Gastroesophageal sphincter (tissue), 4 donors: ENCODE measurements at regions not wholly inside any gene's neighbourhood (a gene's known extent, or its start where the extent isn't known, plus 50 kb on each side); places are given as distances from the start of the nearest gene placed in this dataset.

Experiments used
- ATAC-seq: fragments of 150-250 bp; one replicate; pipeline ENCODE4 v1.9.1; 2016; ENCODE audit warnings: mild to moderate bottlenecking, moderate library complexity
- H3K27ac ChIP-seq, 4 donors: fragments of 200-600 bp; sonication (generic) in 3 of 4; 1 replicate in 3 of 4; 2 replicates in 1 of 4; pipeline ENCODE4 v1.5.1; 2016 to 2019
- H3K27me3 ChIP-seq: fragments of 200-600 bp; sonication (generic); one replicate; pipeline ENCODE4 v1.5.1; 2019
- H3K36me3 ChIP-seq, 2 donors: fragments of 200-600 bp; sonication (generic); one replicate each; pipeline ENCODE4 v1.5.1; 2019; ENCODE audit warnings: control low read depth in 1 of 2
- H3K4me1 ChIP-seq, 3 donors: fragments of 200-600 bp; sonication (generic); 1 replicate in 2 of 3; 2 replicates in 1 of 3; pipeline ENCODE4 v1.5.1; 2016 to 2019; ENCODE audit warnings: control low read depth in 2 of 3
- H3K4me3 ChIP-seq, 2 donors: fragments of 200-600 bp; sonication (generic); one replicate each; pipeline ENCODE4 v1.5.1; 2019; ENCODE audit warnings: mild to moderate bottlenecking in 1 of 2, moderate library complexity in 1 of 2
- H3K9me3 ChIP-seq, 3 donors: fragments of 200-600 bp; sonication (generic); one replicate each; pipeline ENCODE4 v1.5.1; 2017 to 2019; ENCODE audit warnings: control low read depth in 2 of 3
- EP300 ChIP-seq: sonication (generic); formaldehyde crosslinking; IDR thresholded peaks from one replicate; pipeline ENCODE4 v1.6.1; 2017; ENCODE audit warnings: antibody characterized with exemption, mild to moderate bottlenecking
- POLR2A ChIP-seq, 2 donors: fragments of 450-650 bp; IDR thresholded peaks; one replicate each; pipeline ENCODE4 v1.6.1; 2017; ENCODE audit warnings: antibody characterized with exemption in 2 of 2, mild to moderate bottlenecking in 2 of 2, moderate library complexity in 1 of 2
- POLR2AphosphoS5 ChIP-seq: sonication (generic); formaldehyde crosslinking; IDR thresholded peaks from one replicate; pipeline ENCODE4 v1.6.1; 2017; ENCODE audit warnings: antibody characterized with exemption
- WGBS, 2 donors: methylation state at CpG; one replicate each; pipeline ENCODE4 v1.1.5; 2018; ENCODE audit warnings: low coverage in 1 of 2; 5-methylcytosine and 5-hydroxymethylcytosine counted together
- TF ChIP-seq, protein P1 (sequence below), 4 experiments: fragments of 200-600 bp in 2 of 4; fragments of 450-650 bp in 2 of 4; sonication (generic) in 1 of 4; IDR thresholded peaks; one replicate each; pipeline ENCODE4 v1.5.1; 2017 to 2019; ENCODE audit warnings: antibody characterized with exemption in 4 of 4, mild to moderate bottlenecking in 2 of 4, moderate library complexity in 2 of 4

DNA sequence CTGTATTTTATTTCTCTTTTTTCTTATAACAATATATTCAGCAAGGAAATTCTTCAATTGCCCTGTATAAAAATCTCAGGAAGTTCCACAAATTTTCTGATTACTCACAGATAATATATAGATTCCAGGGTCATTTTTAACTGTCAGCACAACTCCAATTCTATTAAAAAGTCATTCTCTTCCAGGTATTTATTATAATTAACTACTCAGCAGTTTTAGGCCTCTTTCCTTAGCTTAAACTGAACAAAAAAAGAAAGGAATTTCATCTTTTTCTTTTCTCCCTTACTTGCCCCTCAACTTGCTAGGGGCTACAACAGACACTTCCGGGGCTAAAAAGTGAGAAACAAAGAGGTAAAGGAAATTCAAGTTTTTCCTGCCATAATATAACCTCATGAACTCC lies 358.9 kb upstream of the LRATD1 start:
- Histone ChIP-seq H3K27ac (no peak overlapping the region), H3K36me3 (no peaks in the 10 kb centered on the region), H3K4me1 (no peaks in the 10 kb centered on the region), H3K4me3 (no peak overlapping the region), H3K9me3 (peaks cover 0 to 10% (median 0%) of the 10 kb centered on the region in 3 donors), H3K27me3 (no peaks in the 10 kb centered on the region)
- no peak for ATAC-seq
- 57 to 73% methylated on average over 1 of the region's 1 CpG for WGBS, 2 donors
- TF ChIP-seq POLR2AphosphoS5 (no peak), EP300 (no peak), POLR2A (IDR thresholded peaks at IDR 0.05) (no peak)
- TF ChIP-seq, protein P1, sequence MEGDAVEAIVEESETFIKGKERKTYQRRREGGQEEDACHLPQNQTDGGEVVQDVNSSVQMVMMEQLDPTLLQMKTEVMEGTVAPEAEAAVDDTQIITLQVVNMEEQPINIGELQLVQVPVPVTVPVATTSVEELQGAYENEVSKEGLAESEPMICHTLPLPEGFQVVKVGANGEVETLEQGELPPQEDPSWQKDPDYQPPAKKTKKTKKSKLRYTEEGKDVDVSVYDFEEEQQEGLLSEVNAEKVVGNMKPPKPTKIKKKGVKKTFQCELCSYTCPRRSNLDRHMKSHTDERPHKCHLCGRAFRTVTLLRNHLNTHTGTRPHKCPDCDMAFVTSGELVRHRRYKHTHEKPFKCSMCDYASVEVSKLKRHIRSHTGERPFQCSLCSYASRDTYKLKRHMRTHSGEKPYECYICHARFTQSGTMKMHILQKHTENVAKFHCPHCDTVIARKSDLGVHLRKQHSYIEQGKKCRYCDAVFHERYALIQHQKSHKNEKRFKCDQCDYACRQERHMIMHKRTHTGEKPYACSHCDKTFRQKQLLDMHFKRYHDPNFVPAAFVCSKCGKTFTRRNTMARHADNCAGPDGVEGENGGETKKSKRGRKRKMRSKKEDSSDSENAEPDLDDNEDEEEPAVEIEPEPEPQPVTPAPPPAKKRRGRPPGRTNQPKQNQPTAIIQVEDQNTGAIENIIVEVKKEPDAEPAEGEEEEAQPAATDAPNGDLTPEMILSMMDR (IDR thresholded peaks at IDR 0.05): no peak

DNA sequence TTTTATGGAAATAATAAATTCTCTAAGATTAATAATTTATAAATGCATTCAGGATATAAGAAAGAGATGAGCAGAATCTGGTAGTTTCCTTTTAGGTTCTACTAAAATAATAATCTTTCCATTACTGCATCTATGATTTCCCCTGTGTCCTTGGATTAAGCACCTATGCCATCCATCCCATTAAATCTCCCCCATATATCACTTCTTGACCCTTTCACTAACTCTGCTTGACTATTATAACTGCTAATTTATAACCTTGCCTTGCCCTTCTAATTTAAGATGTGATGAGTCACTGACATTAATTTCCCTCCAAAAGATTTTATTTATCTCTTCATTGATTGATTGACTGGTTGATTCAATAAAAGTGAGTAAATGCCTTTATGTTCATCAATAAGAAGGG lies 348.3 kb upstream of the LRATD1 start:
- H3K4me3 ChIP-seq: no peak overlapping the region
- no peaks in the 10 kb centered on the region for H3K27me3 ChIP-seq
- H3K4me1 ChIP-seq: no peaks in the 10 kb centered on the region
- ATAC-seq: no peak
- TF ChIP-seq POLR2A (IDR thresholded peaks at IDR 0.05): no peak
- TF ChIP-seq, protein P1 (IDR thresholded peaks at IDR 0.05): no peak
- no peak for TF ChIP-seq POLR2AphosphoS5
- no peak for TF ChIP-seq EP300
- no peaks in the 10 kb centered on the region for H3K36me3 ChIP-seq
- no peaks in the 10 kb centered on the region for H3K9me3 ChIP-seq
- H3K27ac ChIP-seq: no peak overlapping the region

DNA sequence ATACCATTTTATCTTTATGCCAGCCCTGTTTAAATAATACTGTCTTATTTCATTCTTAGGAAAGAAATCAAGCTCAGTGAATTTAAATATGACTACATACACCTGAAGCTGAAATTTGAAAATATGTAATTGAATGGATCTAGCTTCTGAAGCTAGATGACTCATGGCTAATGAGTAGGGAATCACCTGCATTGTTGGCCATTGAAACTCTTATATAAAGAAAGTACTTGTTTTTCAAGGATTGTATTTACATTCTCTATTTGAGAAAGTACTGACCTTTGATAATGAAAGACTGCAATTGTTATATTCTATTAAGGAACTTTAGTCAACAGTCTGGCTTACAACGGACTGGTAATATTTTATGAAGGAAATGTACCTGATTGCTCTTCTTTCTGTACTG lies 346.7 kb upstream of the LRATD1 start:
- Histone ChIP-seq H3K36me3 (no peaks in the 10 kb centered on the region), H3K27ac (no peak overlapping the region), H3K4me3 (no peak overlapping the region), H3K4me1 (no peaks in the 10 kb centered on the region), H3K27me3 (no peaks in the 10 kb centered on the region), H3K9me3 (no peaks in the 10 kb centered on the region)
- ATAC-seq: no peak
- 50 to 64% methylated on average over 1 of the region's 1 CpG for WGBS, 2 donors
- TF ChIP-seq POLR2A (IDR thresholded peaks at IDR 0.05): no peak
- TF ChIP-seq EP300: no peak
- no peak for TF ChIP-seq POLR2AphosphoS5
- TF ChIP-seq, protein P1 (IDR thresholded peaks at IDR 0.05): no peak

DNA sequence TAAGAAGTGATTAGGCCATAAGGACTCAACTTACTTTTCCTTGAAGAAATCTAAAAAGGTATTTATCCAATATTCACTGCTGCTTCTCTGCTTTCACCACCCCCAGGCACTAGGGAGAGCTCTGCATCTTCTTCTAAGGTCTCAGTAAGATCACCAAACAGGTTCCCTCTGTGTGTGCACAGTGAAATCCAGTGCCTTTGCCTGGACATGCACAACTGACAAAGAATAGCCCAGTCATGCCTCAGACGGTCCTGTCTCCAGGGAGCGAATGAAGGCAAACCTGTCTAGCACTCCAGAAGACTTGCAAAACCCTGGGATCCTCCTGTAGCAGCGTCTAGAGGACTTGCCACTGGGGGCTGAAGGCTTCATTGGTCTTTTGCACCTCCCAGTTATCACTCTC lies 344.5 kb upstream of the LRATD1 start:
- ATAC-seq: no peak
- no peak overlapping the region for H3K27ac ChIP-seq
- TF ChIP-seq POLR2AphosphoS5 (no peak), POLR2A (IDR thresholded peaks at IDR 0.05) (no peak), EP300 (no peak)
- TF ChIP-seq, protein P1 (IDR thresholded peaks at IDR 0.05): no peak
- H3K4me1 ChIP-seq: no peaks in the 10 kb centered on the region
- H3K9me3 ChIP-seq: no peaks in the 10 kb centered on the region
- H3K36me3 ChIP-seq: no peaks in the 10 kb centered on the region
- no peak overlapping the region for H3K4me3 ChIP-seq
- WGBS, 2 donors: 69% methylated on average over 2 of the region's 3 CpGs; no CpG with 5 or more reads in 1 of the 2 donors
- H3K27me3 ChIP-seq: no peaks in the 10 kb centered on the region

DNA sequence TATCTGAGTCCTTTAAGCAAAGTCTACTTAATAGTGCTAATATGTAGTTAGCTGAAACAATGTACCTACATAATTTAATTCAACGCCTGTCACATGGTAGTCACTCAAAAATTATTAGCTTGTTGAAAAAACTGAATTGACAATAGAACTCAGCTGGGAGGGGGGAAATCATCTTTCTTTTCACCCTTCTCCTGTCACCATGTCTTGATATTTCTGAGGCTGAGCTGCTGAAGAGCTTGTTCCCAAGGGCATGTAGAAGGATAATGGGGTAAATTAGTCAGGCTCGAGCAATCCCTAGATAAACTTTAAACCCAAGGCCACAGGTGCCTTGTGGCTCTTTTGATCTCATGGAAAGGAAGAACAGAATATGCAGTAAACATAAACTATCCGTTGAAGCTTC lies 339.6 kb upstream of the LRATD1 start:
- WGBS, 2 donors: 35 to 57% methylated on average over 3 of the region's 3 CpGs
- Histone ChIP-seq H3K9me3 (no peaks in the 10 kb centered on the region), H3K36me3 (no peaks in the 10 kb centered on the region), H3K4me1 (no peaks in the 10 kb centered on the region), H3K4me3 (no peak overlapping the region), H3K27ac (no peak overlapping the region), H3K27me3 (no peaks in the 10 kb centered on the region)
- ATAC-seq: no peak
- TF ChIP-seq, protein P1 (IDR thresholded peaks at IDR 0.05): no peak
- TF ChIP-seq POLR2A (IDR thresholded peaks at IDR 0.05): no peak
- TF ChIP-seq EP300: no peak
- no peak for TF ChIP-seq POLR2AphosphoS5
